Skeletal muscle tissue (tissue), 3 donors: ENCODE measurements at regions not wholly inside any gene's neighbourhood (a gene's known extent, or its start where the extent isn't known, plus 50 kb on each side); places are given as distances from the start of the nearest gene placed in this dataset.
"Not testable (repeated sequence)": the region's sequence is repeated elsewhere in the genome, so short reads cannot be mapped to it uniquely, and the experiment has no call there.

ENCODE experiments used
- H3K27ac ChIP-seq: one replicate; pipeline ENCODE4 v1.7.0; 2013; ENCODE audit warnings: mild to moderate bottlenecking, low read depth, low read length, inconsistent platforms
- H3K27me3 ChIP-seq, 3 donors: one replicate each; pipeline ENCODE4 v1.7.0; 2013; ENCODE audit warnings: low read length in 3 of 3; ENCODE audit not compliant: control insufficient read depth in 3 of 3, insufficient read depth in 3 of 3
- H3K36me3 ChIP-seq, 3 donors: one replicate each; pipeline ENCODE4 v1.7.0; 2013; ENCODE audit warnings: low read length in 3 of 3; ENCODE audit not compliant: control insufficient read depth in 3 of 3, insufficient read depth in 3 of 3
- H3K4me1 ChIP-seq, 3 donors: one replicate each; pipeline ENCODE4 v1.7.0; 2013; ENCODE audit warnings: low read length in 3 of 3, mild to moderate bottlenecking in 3 of 3; ENCODE audit not compliant: control insufficient read depth in 3 of 3, insufficient read depth in 3 of 3
- H3K4me3 ChIP-seq, 3 donors: one replicate each; pipeline ENCODE4 v1.7.0; 2013; ENCODE audit warnings: low read length in 3 of 3
- H3K9ac ChIP-seq, 3 donors: one replicate each; pipeline ENCODE4 v1.7.0; 2013; ENCODE audit warnings: low read length in 3 of 3, mild to moderate bottlenecking in 3 of 3, moderate library complexity in 2 of 3, low read depth in 1 of 3
- H3K9me3 ChIP-seq, 3 donors: one replicate each; pipeline ENCODE4 v1.7.0; 2013; ENCODE audit warnings: low read length in 3 of 3; ENCODE audit not compliant: control insufficient read depth in 3 of 3
- donor health status: Osteomylitis.

GRCh38 chr3:176219970-176220369 is 977.3 kb downstream of the TBL1XR1 start:
- no peaks in the 10 kb centered on the region for H3K36me3 ChIP-seq
- H3K4me3 ChIP-seq: no peak overlapping the region
- no peak overlapping the region for H3K27ac ChIP-seq
- no peak overlapping the region for H3K9ac ChIP-seq
- H3K4me1 ChIP-seq: no peaks in the 10 kb centered on the region
- H3K9me3 ChIP-seq: no peaks in the 10 kb centered on the region
- H3K27me3 ChIP-seq: no peaks in the 10 kb centered on the region

GRCh38 chr3:176214758-176215157 is 982.5 kb downstream of the TBL1XR1 start:
- no peaks in the 10 kb centered on the region for H3K9me3 ChIP-seq
- no peak overlapping the region for H3K4me3 ChIP-seq
- no peak overlapping the region for H3K27ac ChIP-seq
- H3K9ac ChIP-seq: no peak overlapping the region
- no peaks in the 10 kb centered on the region for H3K36me3 ChIP-seq
- no peaks in the 10 kb centered on the region for H3K27me3 ChIP-seq
- no peaks in the 10 kb centered on the region for H3K4me1 ChIP-seq

GRCh38 chr3:176213314-176213713 is 984.0 kb downstream of the TBL1XR1 start:
- not testable (repeated sequence) for H3K27ac ChIP-seq, H3K4me1 ChIP-seq, H3K9me3 ChIP-seq, H3K9ac ChIP-seq, H3K36me3 ChIP-seq, H3K27me3 ChIP-seq, H3K4me3 ChIP-seq

GRCh38 chr3:176208915-176209314 is 988.4 kb downstream of the TBL1XR1 start:
- Histone ChIP-seq H3K27me3 (no peaks in the 10 kb centered on the region), H3K27ac (no peak overlapping the region), H3K9ac (no peak overlapping the region), H3K4me1 (no peaks in the 10 kb centered on the region), H3K4me3 (no peak overlapping the region), H3K9me3 (no peaks in the 10 kb centered on the region), H3K36me3 (no peaks in the 10 kb centered on the region)

- Histone ChIP-seq H3K27me3 (no peaks in the 10 kb centered on the region), H3K4me1 (no peaks in the 10 kb centered on the region), H3K27ac (no peak overlapping the region), H3K9ac (no peak overlapping the region), H3K36me3 (no peaks in the 10 kb centered on the region), H3K4me3 (no peak overlapping the region), H3K9me3 (no peaks in the 10 kb centered on the region)
These were observed 989.0 kb downstream of the TBL1XR1 start for GRCh38 chr3:176208283-176208682.

- H3K4me3 ChIP-seq: no peak overlapping the region
- H3K9ac ChIP-seq: no peak overlapping the region
- H3K4me1 ChIP-seq: no peaks in the 10 kb centered on the region
- H3K36me3 ChIP-seq: no peaks in the 10 kb centered on the region
- no peaks in the 10 kb centered on the region for H3K27me3 ChIP-seq
- no peak overlapping the region for H3K27ac ChIP-seq
- no peaks in the 10 kb centered on the region for H3K9me3 ChIP-seq
These were observed 990.5 kb downstream of the TBL1XR1 start for GRCh38 chr3:176206809-176207208.

GRCh38 chr3:176202652-176203051 is 994.6 kb downstream of the TBL1XR1 start:
- H3K4me1 ChIP-seq: no peaks in the 10 kb centered on the region
- H3K9ac ChIP-seq: no peak overlapping the region
- no peaks in the 10 kb centered on the region for H3K36me3 ChIP-seq
- no peaks in the 10 kb centered on the region for H3K27me3 ChIP-seq
- H3K9me3 ChIP-seq: peaks cover 0 to 4% (median 0%) of the 10 kb centered on the region in 3 donors
- no peak overlapping the region for H3K27ac ChIP-seq
- H3K4me3 ChIP-seq: no peak overlapping the region

GRCh38 chr3:176193032-176193730 is 1004.1 kb downstream of the TBL1XR1 start:
- Histone ChIP-seq H3K27ac (no peak overlapping the region), H3K36me3 (no peaks in the 10 kb centered on the region), H3K4me3 (no peak overlapping the region), H3K9me3 (peaks cover 0 to 3% (median 2%) of the 10 kb centered on the region in 3 donors), H3K4me1 (no peaks in the 10 kb centered on the region), H3K9ac (no peak overlapping the region), H3K27me3 (no peaks in the 10 kb centered on the region)

GRCh38 chr3:176190755-176191154 is 1006.5 kb downstream of the TBL1XR1 start:
- Histone ChIP-seq H3K27me3 (no peaks in the 10 kb centered on the region), H3K9me3 (no peaks in the 10 kb centered on the region), H3K4me3 (no peak overlapping the region), H3K9ac (no peak overlapping the region), H3K27ac (no peak overlapping the region), H3K36me3 (no peaks in the 10 kb centered on the region), H3K4me1 (no peaks in the 10 kb centered on the region)

- H3K27me3 ChIP-seq: no peaks in the 10 kb centered on the region
- no peak overlapping the region for H3K4me3 ChIP-seq
- H3K27ac ChIP-seq: no peak overlapping the region
- H3K9ac ChIP-seq: no peak overlapping the region
- H3K4me1 ChIP-seq: no peaks in the 10 kb centered on the region
- no peaks in the 10 kb centered on the region for H3K36me3 ChIP-seq
- H3K9me3 ChIP-seq: no peaks in the 10 kb centered on the region
These were observed 1014.1 kb downstream of the TBL1XR1 start for GRCh38 chr3:176183181-176183580.
